H9 (cell line): ENCODE measurements at regions not wholly inside any gene's neighbourhood (a gene's known extent, or its start where the extent isn't known, plus 50 kb on each side); places are given as distances from the start of the nearest gene placed in this dataset.

ENCODE experiments used
- DNase-seq: peaks from one replicate; pipeline ENCODE4 v3.0.0-alpha.2; 2017
- H2AFZ ChIP-seq: one replicate; pipeline ENCODE4 v1.6.1; 2013; ENCODE audit warnings: mild to moderate bottlenecking, low read length, control low read depth, moderate library complexity
- H2AK5ac ChIP-seq: 2 replicates; pipeline ENCODE4 v1.6.1; 2013; ENCODE audit warnings: low read length, control low read depth, mixed read lengths; ENCODE audit not compliant: insufficient read length
- H2BK120ac ChIP-seq: one replicate; pipeline ENCODE4 v1.6.1; 2013; ENCODE audit warnings: low read depth, mild to moderate bottlenecking, low read length, control low read depth, inconsistent platforms; ENCODE audit not compliant: poor library complexity, severe bottlenecking
- H2BK12ac ChIP-seq: 2 replicates; pipeline ENCODE4 v1.6.1; 2013; ENCODE audit warnings: low read length, control low read depth, mixed read lengths, low read depth; ENCODE audit not compliant: insufficient read length
- H2BK15ac ChIP-seq: 2 replicates; pipeline ENCODE4 v1.6.1; 2013; ENCODE audit warnings: low read depth, low read length, control low read depth
- H2BK20ac ChIP-seq: one replicate; pipeline ENCODE4 v1.6.1; 2013; ENCODE audit warnings: low read depth, mild to moderate bottlenecking, low read length, control low read depth, inconsistent platforms; ENCODE audit not compliant: poor library complexity, severe bottlenecking
- H2BK5ac ChIP-seq: 2 replicates; pipeline ENCODE4 v1.6.1; 2013; ENCODE audit warnings: low read length, control low read depth, mixed read lengths; ENCODE audit not compliant: insufficient read length
- H3K14ac ChIP-seq: 2 replicates; pipeline ENCODE4 v1.6.1; 2013; ENCODE audit warnings: low read length, control low read depth; ENCODE audit not compliant: insufficient read depth
- H3K18ac ChIP-seq: 2 replicates; pipeline ENCODE4 v1.6.1; 2013; ENCODE audit warnings: low read depth, mild to moderate bottlenecking, mixed read lengths, low read length, control low read depth; ENCODE audit not compliant: insufficient read length
- H3K23ac ChIP-seq: 2 replicates; pipeline ENCODE4 v1.6.1; 2013; ENCODE audit warnings: low read length, control low read depth, mixed read lengths, low read depth; ENCODE audit not compliant: insufficient read length
- H3K23me2 ChIP-seq: 2 replicates; pipeline ENCODE4 v1.6.1; 2013; ENCODE audit warnings: low read depth, mild to moderate bottlenecking, mixed read lengths, low read length, control low read depth; ENCODE audit not compliant: insufficient read length, poor library complexity, severe bottlenecking
- H3K27ac ChIP-seq: 2 replicates; pipeline ENCODE4 v1.5.1; 2013; ENCODE audit warnings: low read length, control low read depth, mixed read lengths, low read depth; ENCODE audit not compliant: insufficient read length
- H3K27me3 ChIP-seq: 2 replicates; pipeline ENCODE4 v1.6.1; 2013; ENCODE audit warnings: low read length, control low read depth, inconsistent platforms; ENCODE audit not compliant: insufficient read depth
- H3K4ac ChIP-seq: 2 replicates; pipeline ENCODE4 v1.6.1; 2013; ENCODE audit warnings: low read depth, mild to moderate bottlenecking, control low read depth, inconsistent platforms, low read length, moderate library complexity
- H3K4me1 ChIP-seq: 2 replicates; pipeline ENCODE4 v1.6.1; 2013; ENCODE audit warnings: low read length, control low read depth, inconsistent platforms; ENCODE audit not compliant: insufficient read depth
- H3K4me2 ChIP-seq: 2 replicates; pipeline ENCODE4 v1.6.1; 2013; ENCODE audit warnings: low read length, control low read depth, mixed read lengths; ENCODE audit not compliant: insufficient read length, insufficient read depth
- H3K56ac ChIP-seq: 2 replicates; pipeline ENCODE4 v1.6.1; 2013; ENCODE audit warnings: low read depth, mild to moderate bottlenecking, mixed read lengths, low read length, control low read depth; ENCODE audit not compliant: insufficient read length
- H3K79me1 ChIP-seq: 2 replicates; pipeline ENCODE4 v1.6.1; 2013; ENCODE audit warnings: low read depth, mild to moderate bottlenecking, moderate library complexity, low read length, control low read depth, inconsistent platforms; ENCODE audit not compliant: insufficient read depth, poor library complexity, severe bottlenecking
- H3K79me2 ChIP-seq: 2 replicates; pipeline ENCODE4 v1.6.1; 2013; ENCODE audit warnings: low read length, control low read depth, inconsistent platforms; ENCODE audit not compliant: insufficient read depth
- H3K9ac ChIP-seq: 2 replicates; pipeline ENCODE4 v1.6.1; 2013; ENCODE audit warnings: low read length, control low read depth, mixed read lengths; ENCODE audit not compliant: insufficient read length; ENCODE audit errors: extremely low read depth
- H3K9me3 ChIP-seq: one replicate; pipeline ENCODE4 v1.6.1; 2013; ENCODE audit warnings: low read depth, low read length, inconsistent platforms; ENCODE audit not compliant: control insufficient read depth
- H3T11ph ChIP-seq: one replicate; pipeline ENCODE4 v1.6.1; 2013; ENCODE audit warnings: mild to moderate bottlenecking, low read length, control low read depth, inconsistent platforms
- H4K20me1 ChIP-seq: one replicate; pipeline ENCODE4 v1.6.1; 2013; ENCODE audit not compliant: control insufficient read depth, insufficient read length, insufficient read depth
- H4K5ac ChIP-seq: 2 replicates; pipeline ENCODE4 v1.6.1; 2013; ENCODE audit warnings: low read depth, mild to moderate bottlenecking, mixed read lengths, low read length, control low read depth; ENCODE audit not compliant: insufficient read length
- H4K8ac ChIP-seq: replicated peaks from 2 replicates; pipeline ENCODE4 v1.6.1; 2013; ENCODE audit warnings: low read length, control low read depth, mixed read lengths, low read depth; ENCODE audit not compliant: insufficient read length
- H4K91ac ChIP-seq: 2 replicates; pipeline ENCODE4 v1.6.1; 2013; ENCODE audit warnings: low read depth, mild to moderate bottlenecking, moderate library complexity, mixed read lengths, low read length, control low read depth; ENCODE audit not compliant: insufficient read length
- H3K27ac Mint-ChIP-seq, 3 experiments: 2 replicates in 2 of 3; 3 replicates in 1 of 3; pipeline ENCODE4 v1.8.0; 2020 to 2021; ENCODE audit warnings: mixed read lengths in 3 of 3, mild to moderate bottlenecking in 1 of 3, moderate library complexity in 1 of 3
- H3K27me3 Mint-ChIP-seq: 2 replicates; pipeline ENCODE4 v1.8.0; 2021; ENCODE audit warnings: low read depth, mild to moderate bottlenecking, moderate library complexity, mixed read lengths
- H3K36me3 Mint-ChIP-seq, 3 experiments: 2 replicates in 2 of 3; 3 replicates in 1 of 3; pipeline ENCODE4 v1.8.0; 2020 to 2021; ENCODE audit warnings: low read depth in 3 of 3, mixed read lengths in 3 of 3; ENCODE audit not compliant: insufficient read depth in 1 of 3
- H3K4me1 Mint-ChIP-seq, 2 experiments: 2 replicates each; pipeline ENCODE4 v1.8.0; 2020; ENCODE audit warnings: mixed read lengths in 2 of 2
- H3K4me3 Mint-ChIP-seq, 2 experiments: 2 replicates in 1 of 2; 3 replicates in 1 of 2; pipeline ENCODE4 v1.8.0; 2020 to 2021; ENCODE audit warnings: mild to moderate bottlenecking in 2 of 2, mixed read lengths in 2 of 2, moderate library complexity in 1 of 2
- H3K9me3 Mint-ChIP-seq, 2 experiments: 2 replicates in 1 of 2; 3 replicates in 1 of 2; pipeline ENCODE4 v1.8.0; 2020; ENCODE audit warnings: mild to moderate bottlenecking in 2 of 2, mixed read lengths in 2 of 2, moderate library complexity in 1 of 2
- CTCF ChIP-seq: fragments of 200-600 bp; sonication (generic); conservative IDR thresholded peaks from 3 replicates; pipeline ENCODE4 v1.8.0; 2021; ENCODE audit warnings: antibody characterized with exemption, mild to moderate bottlenecking
- whole genome bisulfite sequencing: extraction: QIAGEN DNeasy Blood & Tissue Kit; methylation state at CpG from one replicate; pipeline ENCODE4 v1.1.7; 2013; ENCODE audit warnings: missing lambda C conversion rate, low lambda C conversion rate, mixed read lengths; ENCODE audit not compliant: insufficient read length; ENCODE audit errors: extremely low coverage; 5-methylcytosine and 5-hydroxymethylcytosine counted together

- Histone ChIP-seq H3K4me1 (peaks cover 3% of the 10 kb centered on the region; the same call in 1 of the 2 replicates), H2BK12ac (no peak overlapping the region), H4K91ac (no peak overlapping the region), H2BK5ac (no peak overlapping the region), H4K20me1 (no peaks in the 10 kb centered on the region), H2BK20ac (no peak overlapping the region), H2BK120ac (no peak overlapping the region), H3K79me1 (no peaks in the 10 kb centered on the region), H3K27ac (no peak overlapping the region), H3K79me2 (no peaks in the 10 kb centered on the region), H2BK15ac (no peak overlapping the region), H3K23ac (no peak overlapping the region), H3K23me2 (no peaks in the 10 kb centered on the region), H3K4me2 (no peak overlapping the region), H3K14ac (no peak overlapping the region), H3K4ac (no peak overlapping the region), H3K18ac (no peak overlapping the region), H2AFZ (no peak overlapping the region), H3T11ph (no peak overlapping the region), H4K8ac (no peak overlapping the region), H3K56ac (no peak overlapping the region), H2AK5ac (no peak overlapping the region), H3K9me3 (no peaks in the 10 kb centered on the region), H3K9ac (no peak overlapping the region), H4K5ac (no peak overlapping the region), H3K27me3 (no peaks in the 10 kb centered on the region)
- H3K9me3 Mint-ChIP-seq, result no peaks in the 10 kb centered on the region
- no peaks in the 10 kb centered on the region for H3K27me3 Mint-ChIP-seq
- no peaks in the 10 kb centered on the region for H3K36me3 Mint-ChIP-seq
- H3K4me1 Mint-ChIP-seq, result peaks cover 18 to 22% of the 10 kb centered on the region in 2 experiments
- TF ChIP-seq CTCF, result no peak
- no peak overlapping the region for H3K4me3 Mint-ChIP-seq
- no peak for DNase-seq
- WGBS, result no CpG with 5 or more reads among the region's 3 CpGs
- no peak overlapping the region; a peak in 1 of 7 replicates for H3K27ac Mint-ChIP-seq
Measured at GRCh38 chr7:81367326-81367931, 402.4 kb downstream of the HGF start.
